ENCODE measurements at regions not wholly inside any gene's neighbourhood (a gene's known extent, or its start where the extent isn't known, plus 50 kb on each side); places are given as distances from the start of the nearest gene placed in this dataset.

DNA sequence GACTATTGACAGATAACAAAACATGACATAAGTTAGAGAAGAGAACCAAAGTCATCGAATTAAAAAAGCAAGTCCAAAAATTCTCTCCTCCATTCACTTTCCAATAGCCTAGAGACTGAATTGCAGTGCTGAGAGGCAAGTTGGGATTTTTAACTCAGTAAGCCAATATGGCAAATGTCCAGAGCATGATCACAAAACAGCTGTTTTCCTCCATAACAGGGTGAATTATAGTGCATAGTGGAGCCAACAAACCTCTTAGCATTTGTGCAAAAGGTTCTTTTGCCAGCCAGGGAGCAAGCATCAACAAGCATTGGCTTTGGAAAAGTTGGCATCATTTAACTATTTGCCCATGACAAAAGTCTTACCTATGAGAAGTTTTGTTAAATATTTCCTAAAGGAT, 458.8 kb upstream of the NOVA1 start:
- TF ChIP-seq POLR2A (IDR thresholded peaks at IDR 0.05), result no peak
- WGBS, 2 donors, result 76 to 80% methylated on average over 1 of the region's 1 CpG
- DNase-seq, result no peak
- Histone ChIP-seq H3K27ac (no peak overlapping the region), H3K4me3 (replicated peaks in 1 of 3) (no peak overlapping the region), H3K4me1 (no peaks in the 10 kb centered on the region), H3K27me3 (no peaks in the 10 kb centered on the region), H3K36me3 (no peaks in the 10 kb centered on the region), H3K9me3 (no peaks in the 10 kb centered on the region)
- intact Hi-C loops (cut with DNase I), result no loop called here

DNA sequence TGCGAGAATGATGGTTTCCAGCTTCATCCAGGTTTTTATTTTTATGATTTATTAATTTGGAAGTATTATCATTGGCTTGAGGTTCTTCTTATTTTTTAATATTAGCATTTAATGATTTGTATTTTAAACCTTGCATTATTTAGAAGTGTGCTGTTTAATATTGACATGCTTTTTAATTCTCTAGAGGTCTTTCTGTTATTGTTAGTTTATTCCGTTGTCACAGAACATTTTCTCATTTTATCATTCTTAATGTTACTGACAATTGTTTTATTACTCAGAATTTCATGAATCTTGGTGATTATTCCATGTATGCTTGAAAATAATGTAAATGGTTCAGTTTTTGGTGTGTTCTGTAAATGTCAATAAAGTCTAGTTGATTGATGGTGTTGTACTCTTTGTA, 463.5 kb upstream of the NOVA1 start:
- Histone ChIP-seq H3K27ac (no peak overlapping the region), H3K36me3 (no peaks in the 10 kb centered on the region), H3K4me3 (replicated peaks in 1 of 3) (no peak overlapping the region), H3K9me3 (no peaks in the 10 kb centered on the region), H3K27me3 (no peaks in the 10 kb centered on the region), H3K4me1 (no peaks in the 10 kb centered on the region)
- TF ChIP-seq POLR2A (IDR thresholded peaks at IDR 0.05) (no peak), CTCF (IDR thresholded peaks at IDR 0.05) (no peak)
- DNase-seq, result no peak
- intact Hi-C loops (cut with DNase I), result no loop called here
- 77 to 78% methylated on average over 2 of the region's 2 CpGs for WGBS, 2 donors

GRCh38 chr14:27063959-27064358, 466.1 kb upstream of the NOVA1 start:
- H3K9me3 ChIP-seq, result no peaks in the 10 kb centered on the region
- no peaks in the 10 kb centered on the region for H3K36me3 ChIP-seq
- no peak overlapping the region for H3K4me3 ChIP-seq (replicated peaks in 1 of 3)
- no peak overlapping the region for H3K27ac ChIP-seq
- DNase-seq, result no peak
- intact Hi-C loops (cut with DNase I), result no loop called here
- no peaks in the 10 kb centered on the region for H3K4me1 ChIP-seq
- TF ChIP-seq CTCF (IDR thresholded peaks at IDR 0.05) (no peak), POLR2A (IDR thresholded peaks at IDR 0.05) (no peak)
- no peaks in the 10 kb centered on the region for H3K27me3 ChIP-seq

GRCh38 chr14:27065886-27066285, 468.1 kb upstream of the NOVA1 start:
- DNase-seq, result no peak
- no peak overlapping the region for H3K27ac ChIP-seq
- no peaks in the 10 kb centered on the region for H3K27me3 ChIP-seq
- TF ChIP-seq CTCF (IDR thresholded peaks at IDR 0.05) (no peak), POLR2A (IDR thresholded peaks at IDR 0.05) (no peak)
- H3K4me1 ChIP-seq, result no peaks in the 10 kb centered on the region
- 47 to 64% methylated on average over 2 of the region's 2 CpGs for WGBS, 2 donors
- intact Hi-C loops (cut with DNase I), result no loop called here
- H3K36me3 ChIP-seq, result no peaks in the 10 kb centered on the region
- no peaks in the 10 kb centered on the region for H3K9me3 ChIP-seq
- no peak overlapping the region for H3K4me3 ChIP-seq (replicated peaks in 1 of 3)

DNA sequence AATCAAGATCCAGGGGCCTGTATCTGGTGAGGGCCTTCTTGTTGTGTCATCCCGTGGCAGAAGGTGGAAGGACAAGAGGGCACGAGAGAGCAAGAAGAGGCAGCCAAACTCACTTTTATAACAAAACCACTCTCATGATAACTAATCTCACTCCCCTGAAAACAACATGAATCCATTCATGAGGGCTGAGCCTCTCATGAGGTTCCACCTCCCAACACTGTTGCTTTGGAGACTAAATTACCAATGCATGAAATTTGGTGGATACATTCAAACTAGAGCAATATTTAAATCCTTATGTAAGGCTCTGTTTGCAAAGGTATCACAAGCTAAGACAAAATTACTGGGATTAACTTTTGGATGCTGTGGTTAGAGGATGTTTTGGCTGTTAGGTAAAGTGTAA, 470.1 kb upstream of the NOVA1 start:
- Histone ChIP-seq H3K4me1 (no peaks in the 10 kb centered on the region), H3K4me3 (replicated peaks in 1 of 3) (no peak overlapping the region), H3K36me3 (no peaks in the 10 kb centered on the region), H3K9me3 (no peaks in the 10 kb centered on the region), H3K27ac (no peak overlapping the region), H3K27me3 (no peaks in the 10 kb centered on the region)
- intact Hi-C loops (cut with DNase I), result no loop called here
- WGBS, 2 donors, result 68 to 86% methylated on average over 2 of the region's 2 CpGs
- TF ChIP-seq CTCF (IDR thresholded peaks at IDR 0.05) (no peak), POLR2A (IDR thresholded peaks at IDR 0.05) (no peak)
- DNase-seq, result no peak

GRCh38 chr14:27072589-27072988, 474.8 kb upstream of the NOVA1 start:
- TF ChIP-seq POLR2A (IDR thresholded peaks at IDR 0.05) (no peak), CTCF (IDR thresholded peaks at IDR 0.05) (no peak)
- DNase-seq, result no peak
- no peaks in the 10 kb centered on the region for H3K27me3 ChIP-seq
- no peak overlapping the region for H3K27ac ChIP-seq
- intact Hi-C loops (cut with DNase I), result no loop called here
- H3K9me3 ChIP-seq, result no peaks in the 10 kb centered on the region
- no peaks in the 10 kb centered on the region for H3K36me3 ChIP-seq
- whole genome bisulfite sequencing, 2 donors, result 56 to 67% methylated on average over 5 of the region's 5 CpGs
- H3K4me3 ChIP-seq (replicated peaks in 1 of 3), result no peak overlapping the region
- no peaks in the 10 kb centered on the region for H3K4me1 ChIP-seq

Data from thyroid gland (tissue), 4 donors.